ENCODE measurements at regions not wholly inside any gene's neighbourhood (a gene's known extent, or its start where the extent isn't known, plus 50 kb on each side); places are given as distances from the start of the nearest gene placed in this dataset.

DNA sequence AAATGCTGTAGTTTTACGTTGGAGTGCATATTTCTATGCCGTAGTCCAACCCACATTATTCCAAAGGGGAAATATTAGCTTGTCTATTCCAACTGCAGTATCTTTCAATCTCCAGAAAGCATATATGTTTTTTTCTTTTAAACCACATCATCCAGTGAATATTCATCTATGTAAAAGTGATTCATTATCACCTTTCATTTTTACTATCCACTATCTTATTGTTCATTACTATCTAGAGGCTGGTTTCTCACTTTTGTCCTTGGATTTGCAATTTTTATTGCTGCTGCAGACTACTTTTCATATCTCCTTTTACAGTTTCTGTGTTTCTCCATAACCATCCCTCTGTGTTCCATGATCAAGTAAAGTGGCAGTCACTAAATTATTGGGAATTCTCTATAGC, 1097.2 kb upstream of the TENM4 start:
- no peaks in the 10 kb centered on the region for H3K4me1 ChIP-seq (ENCODE audit: control insufficient read depth in 2 of 3, insufficient read depth in 2 of 3, low read depth in 1 of 3, low read length in 3 of 3)
- H3K27ac ChIP-seq (ENCODE audit: low read depth in 2 of 2, low read length in 2 of 2) = no peak overlapping the region
- intact Hi-C loops (cut with DNase I) = no loop called here
- no peak for TF ChIP-seq CTCF (IDR thresholded peaks at IDR 0.05; ENCODE audit: borderline replicate concordance, extremely low read depth, insufficient read depth)
- H3K9ac ChIP-seq (ENCODE audit: low read length in 3 of 3) = no peak overlapping the region
- DNase-seq (no peak), FAIRE-seq (no peak)
- H3K27me3 ChIP-seq (ENCODE audit: control insufficient read depth, insufficient read depth, low read length) = no peaks in the 10 kb centered on the region
- H3K9me3 ChIP-seq (ENCODE audit: control insufficient read depth in 2 of 3, insufficient read depth in 1 of 3, low read length in 3 of 3) = peaks cover 0 to 3% (median 0%) of the 10 kb centered on the region in 3 donors
- H3K36me3 ChIP-seq (ENCODE audit: control insufficient read depth in 2 of 3, insufficient read depth in 3 of 3, low read length in 3 of 3) = no peaks in the 10 kb centered on the region
- no peak overlapping the region for H3K4me3 ChIP-seq (ENCODE audit: low read length in 3 of 3)

DNA sequence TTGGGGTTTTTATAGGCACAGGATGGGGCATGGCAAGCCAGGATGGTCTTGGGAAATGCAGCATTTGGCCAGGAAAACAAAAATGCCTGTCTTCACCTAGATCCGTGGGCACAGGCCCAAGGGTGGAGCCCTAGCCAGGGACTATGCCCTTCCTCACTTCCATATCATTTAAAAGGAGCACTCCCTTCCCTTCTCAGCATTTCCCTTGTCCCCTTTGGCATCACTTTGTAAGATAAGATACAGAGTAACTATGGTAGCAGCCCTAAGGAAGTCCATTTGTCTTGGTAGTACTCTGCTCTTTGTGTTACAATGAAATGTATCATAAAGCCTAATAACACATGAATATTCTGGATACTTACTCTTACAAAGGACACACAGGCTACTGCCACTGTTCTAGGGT, 1092.6 kb upstream of the TENM4 start:
- no peaks in the 10 kb centered on the region for H3K9me3 ChIP-seq (ENCODE audit: control insufficient read depth in 2 of 3, insufficient read depth in 1 of 3, low read length in 3 of 3)
- peak overlapping the region in 1 of 3 donors; percentile 1 for H3K9ac ChIP-seq (ENCODE audit: low read length in 3 of 3)
- FAIRE-seq (no peak), DNase-seq (no peak)
- TF ChIP-seq CTCF (IDR thresholded peaks at IDR 0.05; ENCODE audit: borderline replicate concordance, extremely low read depth, insufficient read depth) = no peak
- no peaks in the 10 kb centered on the region for H3K4me1 ChIP-seq (ENCODE audit: control insufficient read depth in 2 of 3, insufficient read depth in 2 of 3, low read depth in 1 of 3, low read length in 3 of 3)
- H3K36me3 ChIP-seq (ENCODE audit: control insufficient read depth in 2 of 3, insufficient read depth in 3 of 3, low read length in 3 of 3) = no peaks in the 10 kb centered on the region
- no peak overlapping the region for H3K27ac ChIP-seq (ENCODE audit: low read depth in 2 of 2, low read length in 2 of 2)
- intact Hi-C loops (cut with DNase I) = no loop called here
- H3K4me3 ChIP-seq (ENCODE audit: low read length in 3 of 3) = no peak overlapping the region
- no peaks in the 10 kb centered on the region for H3K27me3 ChIP-seq (ENCODE audit: control insufficient read depth, insufficient read depth, low read length)

DNA sequence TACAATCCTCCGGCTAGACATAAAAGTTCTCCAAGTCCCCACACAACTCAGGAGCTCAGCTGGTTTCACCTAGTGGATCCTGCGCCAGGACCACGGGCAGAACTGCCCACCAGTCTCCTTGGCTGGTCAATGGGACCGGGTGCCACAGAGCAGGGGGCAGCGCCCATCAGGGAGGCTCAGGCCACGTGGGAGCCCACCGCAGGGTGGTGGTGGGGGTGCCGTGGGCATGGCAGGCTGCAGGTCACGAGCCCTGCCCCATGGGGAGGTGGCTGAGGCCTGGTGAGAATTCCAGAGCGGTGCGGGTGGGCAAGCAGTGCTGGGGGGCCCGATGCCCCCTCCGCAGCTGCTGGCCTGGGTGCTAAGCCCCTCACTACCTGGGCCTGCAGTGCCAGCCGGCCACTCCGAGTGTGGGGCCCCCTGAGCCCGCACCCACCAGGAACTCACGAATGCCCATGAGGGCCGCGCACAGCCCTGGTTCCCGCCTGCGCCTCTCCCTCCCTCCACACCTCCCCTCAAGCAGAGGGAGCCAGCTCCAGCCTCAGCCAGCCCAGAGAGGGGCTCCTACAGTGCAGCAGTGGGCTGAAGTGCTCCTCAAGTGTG, 1091.9 kb upstream of the TENM4 start:
- Histone ChIP-seq H3K27ac (ENCODE audit: low read depth in 2 of 2, low read length in 2 of 2) (no peak overlapping the region), H3K9me3 (ENCODE audit: control insufficient read depth in 2 of 3, insufficient read depth in 1 of 3, low read length in 3 of 3) (no peaks in the 10 kb centered on the region), H3K9ac (ENCODE audit: low read length in 3 of 3) (no peak overlapping the region), H3K27me3 (ENCODE audit: control insufficient read depth, insufficient read depth, low read length) (no peaks in the 10 kb centered on the region), H3K4me1 (ENCODE audit: control insufficient read depth in 2 of 3, insufficient read depth in 2 of 3, low read depth in 1 of 3, low read length in 3 of 3) (no peaks in the 10 kb centered on the region), H3K36me3 (ENCODE audit: control insufficient read depth in 2 of 3, insufficient read depth in 3 of 3, low read length in 3 of 3) (no peaks in the 10 kb centered on the region), H3K4me3 (ENCODE audit: low read length in 3 of 3) (no peak overlapping the region)
- intact Hi-C loops (cut with DNase I) = no loop called here
- FAIRE-seq (no peak), DNase-seq (peak in 1 of 5 donors; percentile 44)
- TF ChIP-seq CTCF (IDR thresholded peaks at IDR 0.05; ENCODE audit: borderline replicate concordance, extremely low read depth, insufficient read depth) = no peak

GRCh38 chr11:80529726-80530125, 1088.9 kb upstream of the TENM4 start:
- no peaks in the 10 kb centered on the region for H3K27me3 ChIP-seq (ENCODE audit: control insufficient read depth, insufficient read depth, low read length)
- no peak overlapping the region for H3K27ac ChIP-seq (ENCODE audit: low read depth in 2 of 2, low read length in 2 of 2)
- no peaks in the 10 kb centered on the region for H3K36me3 ChIP-seq (ENCODE audit: control insufficient read depth in 2 of 3, insufficient read depth in 3 of 3, low read length in 3 of 3)
- H3K9ac ChIP-seq (ENCODE audit: low read length in 3 of 3) = no peak overlapping the region
- TF ChIP-seq CTCF (IDR thresholded peaks at IDR 0.05; ENCODE audit: borderline replicate concordance, extremely low read depth, insufficient read depth) = no peak
- DNase-seq (no peak), FAIRE-seq (no peak)
- H3K4me3 ChIP-seq (ENCODE audit: low read length in 3 of 3) = no peak overlapping the region
- H3K9me3 ChIP-seq (ENCODE audit: control insufficient read depth in 2 of 3, insufficient read depth in 1 of 3, low read length in 3 of 3) = no peaks in the 10 kb centered on the region
- H3K4me1 ChIP-seq (ENCODE audit: control insufficient read depth in 2 of 3, insufficient read depth in 2 of 3, low read depth in 1 of 3, low read length in 3 of 3) = no peaks in the 10 kb centered on the region
- intact Hi-C loops (cut with DNase I) = no loop called here
